HG02852 (cell line): ENCODE measurements at regions not wholly inside any gene's neighbourhood (a gene's known extent, or its start where the extent isn't known, plus 50 kb on each side); places are given as distances from the start of the nearest gene placed in this dataset.
A peak's percentile ranks its signal among the peaks of the same experiment; 100 is the strongest.

ENCODE experiments used
- ATAC-seq: cut with Tn5 transposase; IDR thresholded peaks from one replicate; pipeline ENCODE4 v1.9.1; 2021; ENCODE audit warnings: mild to moderate bottlenecking, moderate library complexity; ENCODE audit not compliant: unreplicated experiment

GRCh38 chr15:38692789-38693062 is 128.1 kb upstream of the RASGRP1 start:
- ATAC-seq = no peak

GRCh38 chr15:38695249-38696108 is 130.9 kb upstream of the RASGRP1 start:
- ATAC-seq = no peak

GRCh38 chr15:38696109-38696727 is 131.6 kb upstream of the RASGRP1 start:
- peak; percentile 53 for ATAC-seq

GRCh38 chr15:38696790-38697495 is 132.3 kb upstream of the RASGRP1 start:
- no peak for ATAC-seq

GRCh38 chr15:38698254-38698653 is 133.6 kb upstream of the RASGRP1 start:
- ATAC-seq = no peak

GRCh38 chr15:38699633-38700230 is 135.1 kb upstream of the RASGRP1 start:
- peak; percentile 61 for ATAC-seq

GRCh38 chr15:38701149-38701548 is 136.5 kb upstream of the RASGRP1 start:
- no peak for ATAC-seq

GRCh38 chr15:38702178-38702912 is 137.7 kb upstream of the RASGRP1 start:
- ATAC-seq = no peak

- no peak for ATAC-seq
These were observed 141.0 kb upstream of the RASGRP1 start for GRCh38 chr15:38705436-38706219.

- no peak for ATAC-seq
These were observed 142.3 kb upstream of the RASGRP1 start for GRCh38 chr15:38706956-38707355.

- ATAC-seq = peak; percentile 95
These were observed 143.4 kb upstream of the RASGRP1 start for GRCh38 chr15:38707802-38708671.

- no peak for ATAC-seq
These were observed 144.1 kb upstream of the RASGRP1 start for GRCh38 chr15:38708672-38709180.

- no peak for ATAC-seq
These were observed 144.6 kb upstream of the RASGRP1 start for GRCh38 chr15:38709196-38709595.

GRCh38 chr15:38714309-38715072 is 149.9 kb upstream of the RASGRP1 start:
- ATAC-seq = no peak

- no peak for ATAC-seq
These were observed 156.4 kb upstream of the RASGRP1 start for GRCh38 chr15:38720893-38721567.

- ATAC-seq = no peak
These were observed 156.9 kb upstream of the RASGRP1 start for GRCh38 chr15:38721568-38721945.

GRCh38 chr15:38722236-38722635 is 157.6 kb upstream of the RASGRP1 start:
- no peak for ATAC-seq

GRCh38 chr15:38724827-38725226 is 160.2 kb upstream of the RASGRP1 start:
- no peak for ATAC-seq
